Natural killer cell (primary cell): ENCODE measurements at regions not wholly inside any gene's neighbourhood (a gene's known extent, or its start where the extent isn't known, plus 50 kb on each side); places are given as distances from the start of the nearest gene placed in this dataset.

Experiments
- ATAC-seq, 3 donors: fragments of 150-1000 bp in 2 of 3; fragments of 200-7000 bp in 1 of 3; cut with Tn5 transposase; 1 replicate in 1 of 3; 2 replicates in 2 of 3; pipeline ENCODE4 v1.10.0; 2021; ENCODE audit warnings: mild to moderate bottlenecking in 2 of 3, moderate library complexity in 2 of 3
- DNase-seq, 2 donors: peaks; one replicate each; pipeline versions ENCODE4 v3.0.0 to v3.0.0-alpha.2; 2013 to 2021; ENCODE audit warnings: mixed read lengths in 1 of 2
- H3K27ac ChIP-seq: one replicate; pipeline ENCODE4 v1.5.1; 2013; ENCODE audit warnings: mild to moderate bottlenecking, low read length
- H3K27me3 ChIP-seq: one replicate; pipeline ENCODE4 v1.6.1; 2013; ENCODE audit warnings: low read length; ENCODE audit not compliant: control insufficient read depth, insufficient read depth
- H3K36me3 ChIP-seq: one replicate; pipeline ENCODE4 v1.6.1; 2013; ENCODE audit warnings: low read length; ENCODE audit not compliant: control insufficient read depth, insufficient read depth
- H3K4me1 ChIP-seq: one replicate; pipeline ENCODE4 v1.6.1; 2013; ENCODE audit warnings: low read length; ENCODE audit not compliant: control insufficient read depth, insufficient read depth
- H3K4me3 ChIP-seq: one replicate; pipeline ENCODE4 v1.5.1; 2013; ENCODE audit warnings: low read length
- H3K9me3 ChIP-seq: one replicate; pipeline ENCODE4 v1.6.1; 2013; ENCODE audit warnings: low read length; ENCODE audit not compliant: control insufficient read depth, insufficient read depth
- H3K27ac Mint-ChIP-seq, 2 donors: one replicate each; pipeline ENCODE4 v1.8.0; 2022; ENCODE audit warnings: mild to moderate bottlenecking in 2 of 2, mixed read lengths in 2 of 2, moderate library complexity in 1 of 2
- H3K27me3 Mint-ChIP-seq, 2 donors: one replicate each; pipeline ENCODE4 v1.8.0; 2022; ENCODE audit warnings: low read depth in 2 of 2, mixed read lengths in 2 of 2
- H3K36me3 Mint-ChIP-seq: one replicate; pipeline ENCODE4 v1.8.0; 2022; ENCODE audit warnings: mixed read lengths
- H3K4me1 Mint-ChIP-seq, 2 donors: one replicate each; pipeline ENCODE4 v1.8.0; 2022; ENCODE audit warnings: mixed read lengths in 2 of 2
- H3K4me3 Mint-ChIP-seq: one replicate; pipeline ENCODE4 v1.8.0; 2022; ENCODE audit warnings: mild to moderate bottlenecking, moderate library complexity, mixed read lengths
- H3K9me3 Mint-ChIP-seq, 2 donors: one replicate each; pipeline ENCODE4 v1.8.0; 2022; ENCODE audit warnings: mixed read lengths in 2 of 2
- CTCF ChIP-seq: fragments of 200-600 bp; IDR thresholded peaks from one replicate; pipeline ENCODE4 v1.8.0; 2022; ENCODE audit warnings: antibody characterized with exemption
- WGBS: methylation state at CpG from one replicate; pipeline ENCODE4 v1.1.7; 2013; ENCODE audit warnings: missing lambda C conversion rate; ENCODE audit not compliant: insufficient coverage; 5-methylcytosine and 5-hydroxymethylcytosine counted together
- intact Hi-C: fragments of 100-400 bp; cut with micrococcal nuclease; formaldehyde crosslinking; loops from one replicate; pipeline ENCODE4 v1.14.2; 2022

DNA sequence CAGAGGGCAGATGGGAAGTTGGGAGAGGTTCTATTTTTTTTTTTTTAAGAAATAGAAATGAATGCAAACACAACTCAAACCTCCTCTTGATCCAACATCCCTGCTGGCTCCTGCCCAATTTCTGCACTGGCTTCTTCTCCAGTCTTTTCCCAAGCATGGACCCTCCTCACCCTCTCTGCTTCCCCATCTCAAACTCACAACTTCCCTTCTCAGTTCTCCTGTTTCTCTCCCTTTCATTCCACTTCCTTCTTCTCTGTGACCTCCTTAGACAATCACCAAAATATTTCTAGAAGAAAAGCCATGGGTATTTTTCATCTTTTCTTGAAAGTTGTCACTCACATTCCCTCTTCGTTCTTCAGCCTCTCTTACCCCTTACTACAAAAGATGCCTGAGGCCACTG lies 85.2 kb upstream of the VPREB1 start:
- no peaks in the 10 kb centered on the region for H3K27me3 ChIP-seq
- 80% methylated on average over 1 of the region's 1 CpG for WGBS
- H3K27ac Mint-ChIP-seq: no peak overlapping the region
- intact Hi-C loops: no loop called here
- no peak for DNase-seq
- no peak overlapping the region for H3K27ac ChIP-seq
- no peak for ATAC-seq
- H3K9me3 Mint-ChIP-seq: no peaks in the 10 kb centered on the region
- H3K9me3 ChIP-seq: no peaks in the 10 kb centered on the region
- no peaks in the 10 kb centered on the region for H3K36me3 ChIP-seq
- H3K4me1 ChIP-seq: peaks cover 19% of the 10 kb centered on the region
- TF ChIP-seq CTCF: no peak
- H3K4me1 Mint-ChIP-seq: peaks cover 6 to 10% of the 10 kb centered on the region in 2 donors
- no peak overlapping the region for H3K4me3 ChIP-seq
- peaks cover 0 to 10% of the 10 kb centered on the region in 2 donors for H3K27me3 Mint-ChIP-seq
- H3K4me3 Mint-ChIP-seq: no peak overlapping the region
- no peaks in the 10 kb centered on the region for H3K36me3 Mint-ChIP-seq

DNA sequence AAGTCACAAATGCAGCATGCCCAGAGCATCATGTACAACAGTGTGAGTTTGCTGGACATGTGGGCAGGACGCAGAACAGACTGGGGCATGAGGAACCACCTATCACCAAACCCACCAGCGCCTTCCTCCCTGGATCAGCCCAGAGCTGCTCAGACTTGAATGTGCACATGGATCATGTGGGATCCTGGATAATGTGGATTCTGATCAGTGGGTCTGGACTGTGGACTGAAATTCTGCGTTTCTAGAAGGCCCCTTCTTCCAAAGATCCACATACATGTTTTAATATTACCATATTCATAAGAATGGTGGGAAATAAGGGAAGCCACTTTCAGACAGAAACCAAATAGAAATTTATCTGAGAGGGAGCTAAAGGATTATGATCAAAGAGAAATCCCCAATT lies 85.6 kb upstream of the VPREB1 start:
- Mint-ChIP-seq H3K4me3 (no peak overlapping the region), H3K4me1 (peaks cover 6 to 10% of the 10 kb centered on the region in 2 donors), H3K27me3 (peaks cover 0 to 10% of the 10 kb centered on the region in 2 donors), H3K36me3 (no peaks in the 10 kb centered on the region), H3K9me3 (no peaks in the 10 kb centered on the region), H3K27ac (no peak overlapping the region)
- H3K27ac ChIP-seq: no peak overlapping the region
- no peaks in the 10 kb centered on the region for H3K9me3 ChIP-seq
- H3K27me3 ChIP-seq: no peaks in the 10 kb centered on the region
- H3K36me3 ChIP-seq: no peaks in the 10 kb centered on the region
- intact Hi-C loops: no loop called here
- no CpG with 5 or more reads among the region's 3 CpGs for WGBS
- no peak overlapping the region for H3K4me3 ChIP-seq
- DNase-seq (no peak), ATAC-seq (no peak)
- H3K4me1 ChIP-seq: peaks cover 17% of the 10 kb centered on the region
- no peak for TF ChIP-seq CTCF

- Histone ChIP-seq H3K9me3 (no peaks in the 10 kb centered on the region), H3K4me3 (no peak overlapping the region), H3K4me1 (peaks cover 17% of the 10 kb centered on the region), H3K27ac (no peak overlapping the region), H3K27me3 (no peaks in the 10 kb centered on the region), H3K36me3 (no peaks in the 10 kb centered on the region)
- H3K36me3 Mint-ChIP-seq: no peaks in the 10 kb centered on the region
- WGBS: 91% methylated on average over 4 of the region's 4 CpGs
- peaks cover 0 to 10% of the 10 kb centered on the region in 2 donors for H3K27me3 Mint-ChIP-seq
- H3K4me1 Mint-ChIP-seq: peaks cover 6 to 10% of the 10 kb centered on the region in 2 donors
- no peaks in the 10 kb centered on the region for H3K9me3 Mint-ChIP-seq
- no peak for TF ChIP-seq CTCF
- no peak for DNase-seq
- H3K4me3 Mint-ChIP-seq: no peak overlapping the region
- ATAC-seq: no peak
- intact Hi-C loops: no loop called here
- H3K27ac Mint-ChIP-seq: no peak overlapping the region
Observed at GRCh38 chr22:22158207-22158816, 86.3 kb upstream of the VPREB1 start.

DNA sequence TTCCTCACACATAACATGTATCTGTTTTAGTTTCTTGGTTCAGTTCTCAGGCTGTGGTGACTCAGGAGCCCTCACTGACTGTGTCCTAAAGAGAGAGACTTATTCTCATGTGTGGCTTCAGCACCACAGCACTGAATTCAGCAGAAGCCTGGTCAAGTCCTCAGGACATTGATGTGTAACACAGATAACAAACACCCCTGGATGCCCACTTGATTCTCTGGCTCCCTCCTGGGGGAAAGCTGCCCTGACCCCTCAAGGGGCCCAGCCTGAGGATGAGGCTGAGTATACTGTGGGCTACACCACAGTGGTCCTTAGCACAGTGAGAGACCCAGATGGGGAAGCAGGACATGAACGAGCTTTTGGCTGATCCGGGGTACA lies 87.2 kb upstream of the VPREB1 start:
- peaks cover 2 to 13% of the 10 kb centered on the region in 2 donors for H3K27me3 Mint-ChIP-seq
- no peak for DNase-seq
- H3K9me3 ChIP-seq: no peaks in the 10 kb centered on the region
- peaks cover 11% of the 10 kb centered on the region for H3K4me1 ChIP-seq
- no peaks in the 10 kb centered on the region for H3K36me3 Mint-ChIP-seq
- ATAC-seq: no peak
- no peaks in the 10 kb centered on the region for H3K36me3 ChIP-seq
- H3K9me3 Mint-ChIP-seq: no peaks in the 10 kb centered on the region
- H3K4me3 Mint-ChIP-seq: no peak overlapping the region
- peaks cover 6 to 10% of the 10 kb centered on the region in 2 donors for H3K4me1 Mint-ChIP-seq
- peak overlapping the region; percentile 53 for H3K27ac ChIP-seq
- no peak for TF ChIP-seq CTCF
- H3K27me3 ChIP-seq: no peaks in the 10 kb centered on the region
- H3K27ac Mint-ChIP-seq: peak overlapping the region in 1 of 2 donors; percentile 66
- H3K4me3 ChIP-seq: no peak overlapping the region
- WGBS: 92% methylated on average over 2 of the region's 2 CpGs
- intact Hi-C loops: no loop called here
